ENCODE measurements at regions not wholly inside any gene's neighbourhood (a gene's known extent, or its start where the extent isn't known, plus 50 kb on each side); places are given as distances from the start of the nearest gene placed in this dataset.

DNA sequence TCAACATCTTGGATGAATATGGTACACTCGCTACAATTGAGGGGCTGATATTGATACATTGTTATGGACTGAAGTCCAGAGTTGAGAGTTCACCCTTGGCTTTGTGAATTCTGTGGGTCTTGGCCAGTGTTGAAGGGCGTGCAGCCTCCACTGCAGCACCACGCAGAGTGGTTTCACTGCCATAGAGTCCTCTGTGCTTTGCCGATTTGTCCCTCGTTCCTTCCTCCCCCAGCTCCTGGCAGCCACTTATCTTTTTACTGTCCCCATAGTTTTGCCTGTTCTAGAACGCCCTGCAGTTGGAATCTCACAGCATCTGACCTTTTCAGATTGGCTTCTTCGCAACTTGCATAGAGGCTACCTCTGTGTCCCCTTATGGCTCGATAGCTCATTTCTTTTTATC, 57.3 kb upstream of the IRS2 start:
- H3K36me3 ChIP-seq = no peaks in the 10 kb centered on the region
- no peak for DNase-seq (ENCODE audit: low spot score in 2 of 2)
- TF ChIP-seq, protein P1, sequence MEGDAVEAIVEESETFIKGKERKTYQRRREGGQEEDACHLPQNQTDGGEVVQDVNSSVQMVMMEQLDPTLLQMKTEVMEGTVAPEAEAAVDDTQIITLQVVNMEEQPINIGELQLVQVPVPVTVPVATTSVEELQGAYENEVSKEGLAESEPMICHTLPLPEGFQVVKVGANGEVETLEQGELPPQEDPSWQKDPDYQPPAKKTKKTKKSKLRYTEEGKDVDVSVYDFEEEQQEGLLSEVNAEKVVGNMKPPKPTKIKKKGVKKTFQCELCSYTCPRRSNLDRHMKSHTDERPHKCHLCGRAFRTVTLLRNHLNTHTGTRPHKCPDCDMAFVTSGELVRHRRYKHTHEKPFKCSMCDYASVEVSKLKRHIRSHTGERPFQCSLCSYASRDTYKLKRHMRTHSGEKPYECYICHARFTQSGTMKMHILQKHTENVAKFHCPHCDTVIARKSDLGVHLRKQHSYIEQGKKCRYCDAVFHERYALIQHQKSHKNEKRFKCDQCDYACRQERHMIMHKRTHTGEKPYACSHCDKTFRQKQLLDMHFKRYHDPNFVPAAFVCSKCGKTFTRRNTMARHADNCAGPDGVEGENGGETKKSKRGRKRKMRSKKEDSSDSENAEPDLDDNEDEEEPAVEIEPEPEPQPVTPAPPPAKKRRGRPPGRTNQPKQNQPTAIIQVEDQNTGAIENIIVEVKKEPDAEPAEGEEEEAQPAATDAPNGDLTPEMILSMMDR (IDR thresholded peaks at IDR 0.05) = no peak
- intact Hi-C loops (cut with DNase I) = no loop called here
- H3K4me3 ChIP-seq = no peak overlapping the region
- no peaks in the 10 kb centered on the region for H3K9me3 ChIP-seq
- H3K4me1 ChIP-seq = no peaks in the 10 kb centered on the region
- no peak overlapping the region for H3K27ac ChIP-seq
- no peaks in the 10 kb centered on the region for H3K27me3 ChIP-seq

DNA sequence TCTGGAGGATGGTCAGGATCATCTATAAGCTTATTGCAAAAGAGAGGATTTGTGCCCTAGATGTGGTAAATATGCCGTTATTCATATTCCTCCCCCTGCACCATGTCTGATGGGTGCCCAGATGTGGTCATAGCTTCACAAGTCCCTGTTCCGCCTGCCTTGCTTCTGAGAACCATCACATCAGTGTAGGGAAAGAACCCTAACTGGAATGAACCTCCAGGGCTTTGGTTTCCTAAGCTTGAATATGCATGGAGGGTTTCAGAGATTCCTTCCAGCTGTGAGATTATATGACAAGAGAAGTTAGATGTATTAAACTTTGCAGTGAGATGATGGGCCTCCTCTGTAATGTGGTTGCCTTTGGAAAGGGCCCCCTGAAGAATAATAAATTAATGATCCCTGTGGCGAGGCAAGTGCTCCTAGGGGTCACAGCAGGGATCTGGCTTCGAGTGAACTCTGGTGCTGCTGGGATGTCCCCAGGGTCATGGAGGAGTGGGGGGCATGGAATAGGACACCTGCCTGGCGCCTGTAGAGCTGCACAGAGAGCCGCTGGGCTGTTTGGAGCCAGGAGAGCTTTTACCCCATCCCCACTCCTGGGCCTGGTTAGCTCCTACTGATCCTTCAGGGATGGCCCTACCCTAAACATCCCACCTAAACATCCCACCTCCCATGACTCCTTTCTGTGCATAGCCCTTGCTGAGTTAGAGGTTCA, 56.0 kb upstream of the IRS2 start:
- DNase-seq (ENCODE audit: low spot score in 2 of 2) = no peak
- intact Hi-C loops (cut with DNase I) = no loop called here

DNA sequence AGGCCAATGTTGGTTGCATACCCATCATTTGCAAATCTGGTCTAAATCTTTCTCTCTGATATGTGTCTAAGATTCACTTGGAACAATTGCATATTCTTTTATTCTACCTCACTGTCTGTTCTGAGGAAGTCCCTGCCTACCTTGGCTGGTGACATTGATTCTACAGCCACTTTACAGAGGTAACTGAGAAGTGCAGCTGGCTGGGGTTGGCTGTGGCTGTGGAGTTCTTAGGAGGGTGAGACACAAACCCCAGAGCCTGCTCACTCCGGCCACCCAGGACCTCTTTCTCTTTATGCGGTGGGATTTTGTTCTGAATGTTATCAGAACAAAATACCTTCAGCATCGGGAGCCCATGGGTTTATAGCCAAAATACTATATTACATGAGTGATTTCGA, 54.5 kb upstream of the IRS2 start:
- H3K4me1 ChIP-seq = no peaks in the 10 kb centered on the region
- intact Hi-C loops (cut with DNase I) = no loop called here
- no peaks in the 10 kb centered on the region for H3K27me3 ChIP-seq
- DNase-seq (ENCODE audit: low spot score in 2 of 2) = no peak
- no peak overlapping the region for H3K4me3 ChIP-seq
- TF ChIP-seq, protein P1 (IDR thresholded peaks at IDR 0.05) = no peak
- no peaks in the 10 kb centered on the region for H3K9me3 ChIP-seq
- no peaks in the 10 kb centered on the region for H3K36me3 ChIP-seq
- no peak overlapping the region for H3K27ac ChIP-seq

More for the DNA sequence above, 56.0 kb upstream of the IRS2 start:
- Histone ChIP-seq H3K9me3 (no peaks in the 10 kb centered on the region), H3K36me3 (no peaks in the 10 kb centered on the region), H3K4me3 (no peak overlapping the region), H3K27ac (no peak overlapping the region), H3K27me3 (no peaks in the 10 kb centered on the region), H3K4me1 (no peaks in the 10 kb centered on the region)
- TF ChIP-seq, protein P1 (IDR thresholded peaks at IDR 0.05) = no peak

DNA sequence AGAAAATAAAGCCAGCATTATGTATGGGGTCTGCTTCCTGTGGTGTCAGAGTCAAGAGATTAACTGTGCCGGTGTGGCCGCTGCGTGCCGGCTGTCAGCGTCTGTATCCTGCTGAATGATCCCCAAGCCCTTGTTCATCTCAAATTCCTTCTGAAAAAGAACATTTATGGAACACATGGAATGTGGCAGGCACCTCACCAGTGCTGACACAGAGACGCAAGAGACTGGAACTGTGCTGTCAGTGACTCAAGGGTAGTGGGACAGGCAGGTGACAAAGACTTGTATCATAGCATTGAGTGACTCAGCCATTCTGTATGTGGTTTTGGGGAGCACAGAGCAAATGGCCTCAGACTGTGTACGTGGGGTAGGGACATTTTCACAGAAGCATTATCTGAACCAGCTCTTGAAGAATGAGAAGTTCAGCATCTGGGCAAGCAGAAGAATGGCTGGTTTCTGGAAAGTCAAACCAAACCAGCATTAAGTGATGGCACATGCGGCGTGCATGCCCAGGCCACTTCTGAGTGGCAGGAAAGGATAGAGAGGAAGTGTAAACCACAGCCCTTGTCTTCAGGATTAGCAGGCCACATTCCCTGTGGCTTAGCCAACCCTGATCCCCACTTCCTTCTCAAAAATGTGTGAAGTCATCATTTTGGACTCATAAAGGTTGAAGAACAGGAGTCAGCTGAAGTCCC, 54.0 kb upstream of the IRS2 start:
- no peaks in the 10 kb centered on the region for H3K9me3 ChIP-seq
- no peak overlapping the region for H3K27ac ChIP-seq
- H3K27me3 ChIP-seq = no peaks in the 10 kb centered on the region
- H3K36me3 ChIP-seq = no peaks in the 10 kb centered on the region
- TF ChIP-seq, protein P1 (IDR thresholded peaks at IDR 0.05) = no peak
- no peaks in the 10 kb centered on the region for H3K4me1 ChIP-seq
- intact Hi-C loops (cut with DNase I) = no loop called here
- DNase-seq (ENCODE audit: low spot score in 2 of 2) = no peak
- no peak overlapping the region for H3K4me3 ChIP-seq

DNA sequence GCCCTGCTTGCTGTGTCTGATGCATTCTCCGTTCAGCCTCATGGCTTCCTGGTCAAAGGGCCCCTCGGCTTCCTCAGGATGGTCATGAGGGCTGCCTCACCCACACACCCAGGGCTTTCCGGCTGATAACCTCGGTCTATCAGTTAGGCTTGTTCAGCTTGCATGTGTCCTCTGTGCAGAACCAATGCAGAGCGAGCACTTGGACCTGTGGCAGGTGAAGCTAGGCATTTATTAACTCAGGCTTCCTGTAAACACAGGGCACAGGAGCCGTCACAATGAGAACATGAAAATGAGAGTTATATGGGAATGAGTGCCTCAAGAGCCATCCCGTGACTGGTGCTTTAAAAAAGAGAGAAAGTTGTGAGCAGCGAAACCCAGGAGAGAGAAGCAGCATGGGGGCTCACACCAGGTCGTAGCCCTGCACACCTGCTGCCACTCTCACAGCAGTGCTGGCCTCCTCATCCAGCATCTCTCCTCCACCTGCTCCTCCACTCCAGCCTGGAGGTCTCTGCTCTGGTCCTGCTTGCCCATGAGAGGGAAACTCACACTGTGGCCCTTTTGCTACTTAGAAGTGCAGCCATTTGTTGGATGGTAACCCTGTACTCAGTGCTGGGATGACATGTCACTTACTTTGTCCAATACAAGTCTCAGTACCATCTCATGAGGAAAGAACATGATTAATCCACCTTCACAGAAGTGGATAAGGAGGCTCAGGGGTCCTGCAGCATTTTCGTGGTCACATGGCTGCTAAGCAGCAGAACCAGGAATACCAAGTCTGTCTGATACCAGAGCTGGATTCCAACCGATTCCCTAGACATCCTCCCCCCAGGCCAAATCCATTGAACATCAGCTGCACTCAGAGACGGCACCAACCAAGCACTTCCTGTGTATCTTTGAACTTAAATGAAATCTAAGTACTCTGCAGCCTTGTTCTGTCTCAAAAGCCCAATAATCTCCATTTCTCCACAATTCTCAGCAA, 50.5 kb upstream of the IRS2 start:
- H3K36me3 ChIP-seq = no peaks in the 10 kb centered on the region
- H3K9me3 ChIP-seq = no peaks in the 10 kb centered on the region
- H3K27ac ChIP-seq = no peak overlapping the region
- intact Hi-C loops (cut with DNase I) = no loop called here
- H3K27me3 ChIP-seq = no peaks in the 10 kb centered on the region
- no peak overlapping the region for H3K4me3 ChIP-seq
- TF ChIP-seq, protein P1 (IDR thresholded peaks at IDR 0.05) = no peak
- DNase-seq (ENCODE audit: low spot score in 2 of 2) = no peak
- no peaks in the 10 kb centered on the region for H3K4me1 ChIP-seq

Data from ascending aorta (tissue), 2 donors.